ENCODE measurements at regions not wholly inside any gene's neighbourhood (a gene's known extent, or its start where the extent isn't known, plus 50 kb on each side); places are given as distances from the start of the nearest gene placed in this dataset.

GRCh38 chrY:15465880-15466279 is 941.6 kb downstream of the NLGN4Y start:
- no peak for TF ChIP-seq CTCF (IDR thresholded peaks at IDR 0.05; ENCODE audit: low read depth, low read length, missing control alignments)
- DNase-seq (ENCODE audit: extremely low read depth, low read depth): no peak

DNA sequence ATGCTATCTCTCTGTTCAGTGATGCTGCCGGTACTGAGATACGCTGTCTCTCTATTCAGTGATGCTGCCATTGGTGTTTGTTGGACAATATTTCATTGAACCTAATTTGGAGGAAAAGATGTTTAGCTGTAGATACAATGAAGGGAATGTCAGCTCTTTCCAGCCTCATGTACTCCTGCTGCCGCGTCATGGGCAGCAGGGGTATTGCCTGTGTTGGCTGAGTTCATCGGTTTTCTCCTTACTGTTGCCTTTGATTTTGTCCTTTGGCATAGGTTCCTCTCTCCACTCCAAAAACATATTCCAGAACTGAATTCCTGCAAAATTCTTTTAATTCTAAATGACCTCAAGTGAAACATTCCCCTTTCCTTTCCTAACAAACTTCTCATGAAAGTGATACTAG is 942.6 kb downstream of the NLGN4Y start:
- no peak for DNase-seq (ENCODE audit: extremely low read depth, low read depth)
- H3K4me3 ChIP-seq (replicated peaks; ENCODE audit: low read depth, low read length): no peak overlapping the region
- TF ChIP-seq CTCF (IDR thresholded peaks at IDR 0.05; ENCODE audit: low read depth, low read length, missing control alignments): no peak

More at GRCh38 chrY:15465880-15466279, 941.6 kb downstream of the NLGN4Y start:
- no peak overlapping the region for H3K4me3 ChIP-seq (replicated peaks; ENCODE audit: low read depth, low read length)

DNA sequence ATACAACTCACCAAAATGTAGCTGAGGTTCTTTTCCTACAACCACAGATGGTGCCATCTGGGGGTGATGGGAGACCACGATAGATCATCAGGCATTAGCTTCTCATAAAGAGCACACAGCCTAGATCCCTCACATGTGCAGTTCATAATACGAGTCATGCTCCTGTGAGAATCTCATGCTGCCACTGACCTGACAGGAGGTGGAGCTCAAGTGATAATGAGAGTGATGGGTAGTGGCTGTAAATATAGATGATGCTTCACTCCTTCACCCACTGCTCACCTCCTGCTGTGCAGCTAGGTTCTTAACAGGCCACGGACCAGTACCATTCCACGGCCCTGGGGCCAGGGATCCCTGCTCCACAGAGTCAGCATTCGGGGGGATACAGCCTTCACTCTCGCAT is 943.8 kb downstream of the NLGN4Y start:
- DNase-seq (ENCODE audit: extremely low read depth, low read depth): no peak
- no peak overlapping the region for H3K4me3 ChIP-seq (replicated peaks; ENCODE audit: low read depth, low read length)
- TF ChIP-seq CTCF (IDR thresholded peaks at IDR 0.05; ENCODE audit: low read depth, low read length, missing control alignments): no peak

DNA sequence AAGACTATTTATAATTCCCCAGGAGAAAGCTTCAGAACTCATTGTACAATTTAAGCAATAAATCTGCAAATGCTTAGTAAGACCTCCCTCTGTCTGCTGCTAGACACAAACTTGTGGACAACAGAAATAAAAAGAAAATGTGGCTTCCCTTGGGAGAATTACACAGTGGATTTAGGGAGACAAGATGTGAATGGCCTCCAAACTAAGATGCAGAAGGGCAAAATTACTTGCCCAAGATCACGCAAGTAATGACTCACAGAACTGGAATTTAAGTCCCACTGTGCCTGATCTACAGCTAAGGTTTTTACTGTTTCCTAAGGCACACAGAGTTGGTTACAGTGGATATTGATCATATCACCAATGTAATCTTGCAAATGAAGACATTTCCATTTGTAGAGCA is 947.0 kb downstream of the NLGN4Y start:
- TF ChIP-seq CTCF (IDR thresholded peaks at IDR 0.05; ENCODE audit: low read depth, low read length, missing control alignments): no peak
- H3K4me3 ChIP-seq (replicated peaks; ENCODE audit: low read depth, low read length): no peak overlapping the region
- DNase-seq (ENCODE audit: extremely low read depth, low read depth): no peak

- no peak for DNase-seq (ENCODE audit: extremely low read depth, low read depth)
- TF ChIP-seq CTCF (IDR thresholded peaks at IDR 0.05; ENCODE audit: low read depth, low read length, missing control alignments): no peak
These were observed 954.1 kb downstream of the NLGN4Y start for GRCh38 chrY:15478348-15478963.

DNA sequence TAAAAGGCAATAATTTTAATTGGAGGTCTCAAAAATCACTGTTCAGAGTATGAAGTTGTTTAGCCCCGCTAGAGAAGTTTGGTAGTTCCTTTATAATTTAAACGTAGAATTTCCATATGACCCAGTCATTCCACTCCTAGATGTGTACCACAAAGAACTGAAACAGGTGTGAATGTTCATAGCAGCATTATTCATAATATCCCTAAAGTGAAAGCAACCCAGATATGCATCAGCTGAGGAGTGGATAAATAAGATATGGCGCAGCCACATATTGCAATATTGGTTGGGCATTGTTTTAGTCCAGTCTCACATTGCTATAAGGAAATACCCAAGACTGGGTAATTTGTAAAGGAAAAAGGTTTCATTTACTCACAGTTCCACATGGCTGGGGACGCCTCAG is 976.2 kb downstream of the NLGN4Y start:
- H3K4me3 ChIP-seq (replicated peaks; ENCODE audit: low read depth, low read length): no peak overlapping the region
- no peak for DNase-seq (ENCODE audit: extremely low read depth, low read depth)
- TF ChIP-seq CTCF (IDR thresholded peaks at IDR 0.05; ENCODE audit: low read depth, low read length, missing control alignments): no peak

More at GRCh38 chrY:15478348-15478963, 954.1 kb downstream of the NLGN4Y start:
- no peak overlapping the region for H3K4me3 ChIP-seq (replicated peaks; ENCODE audit: low read depth, low read length)

- DNase-seq (ENCODE audit: extremely low read depth, low read depth): no peak
- no peak overlapping the region for H3K4me3 ChIP-seq (replicated peaks; ENCODE audit: low read depth, low read length)
- no peak for TF ChIP-seq CTCF (IDR thresholded peaks at IDR 0.05; ENCODE audit: low read depth, low read length, missing control alignments)
These were observed 976.9 kb downstream of the NLGN4Y start for GRCh38 chrY:15501181-15501580.
